Glutamatergic neuron (in vitro differentiated cells): ENCODE measurements at regions not wholly inside any gene's neighbourhood (a gene's known extent, or its start where the extent isn't known, plus 50 kb on each side); places are given as distances from the start of the nearest gene placed in this dataset.

Experiments
- DNase-seq: peaks from one replicate; pipeline ENCODE4 v3.0.0; 2022
- H3K27ac Mint-ChIP-seq: one replicate; pipeline ENCODE4 v1.8.0; 2020; ENCODE audit warnings: mild to moderate bottlenecking, mixed read lengths, inconsistent platforms; ENCODE audit not compliant: unreplicated experiment
- H3K27me3 Mint-ChIP-seq: one replicate; pipeline ENCODE4 v1.8.0; 2020; ENCODE audit warnings: mild to moderate bottlenecking, moderate library complexity, mixed read lengths, inconsistent platforms; ENCODE audit not compliant: unreplicated experiment
- H3K36me3 Mint-ChIP-seq: one replicate; pipeline ENCODE4 v1.8.0; 2020; ENCODE audit warnings: mild to moderate bottlenecking, mixed read lengths, inconsistent platforms; ENCODE audit not compliant: unreplicated experiment
- H3K4me1 Mint-ChIP-seq: one replicate; pipeline ENCODE4 v1.8.0; 2020; ENCODE audit warnings: mild to moderate bottlenecking, low read depth, mixed read lengths, inconsistent platforms; ENCODE audit not compliant: unreplicated experiment
- H3K4me3 Mint-ChIP-seq: one replicate; pipeline ENCODE4 v1.8.0; 2020; ENCODE audit warnings: mild to moderate bottlenecking, mixed read lengths, inconsistent platforms; ENCODE audit not compliant: unreplicated experiment
- H3K9me3 Mint-ChIP-seq: one replicate; pipeline ENCODE4 v1.8.0; 2020; ENCODE audit warnings: mild to moderate bottlenecking, moderate library complexity, mixed read lengths, inconsistent platforms; ENCODE audit not compliant: unreplicated experiment
- CTCF ChIP-seq: fragments of 200-600 bp; sonication (generic); IDR thresholded peaks from one replicate; pipeline ENCODE4 v1.5.0; 2021; ENCODE audit not compliant: partially characterized antibody, unreplicated experiment

DNA sequence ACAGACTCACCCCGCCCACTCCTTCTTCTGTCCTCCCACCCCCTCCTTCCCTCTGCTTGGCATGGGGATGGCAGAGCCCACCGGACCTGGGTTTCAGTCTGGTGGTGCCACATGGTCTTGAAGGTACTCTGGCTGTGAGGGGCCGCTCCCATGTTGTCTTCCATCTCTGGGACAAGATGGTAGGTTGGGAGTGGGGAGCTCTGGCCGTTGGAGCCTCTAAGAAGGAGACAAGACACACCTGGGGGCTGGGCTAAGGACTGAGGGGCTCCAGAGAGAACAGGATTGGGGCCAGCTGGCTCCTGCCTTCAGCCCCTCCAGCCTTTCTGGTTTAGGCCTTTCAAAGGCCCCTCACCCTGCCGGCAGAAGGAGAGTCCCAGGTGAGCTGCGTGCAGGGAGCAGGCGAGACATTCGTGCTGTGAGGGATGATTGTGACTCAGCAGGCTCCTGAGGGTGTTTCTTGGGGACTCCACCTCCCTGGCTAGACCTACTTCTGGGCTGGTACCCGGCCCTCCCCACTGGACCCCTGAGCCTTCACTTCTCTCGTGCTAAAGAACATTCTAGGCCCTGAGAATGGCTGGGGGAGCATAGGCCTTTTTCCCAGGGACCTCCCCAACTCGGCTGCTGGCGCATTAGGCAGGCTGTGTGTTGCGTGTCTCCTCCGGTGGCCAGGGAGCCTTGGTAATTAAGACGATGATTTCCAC, 128.2 kb upstream of the HAAO start:
- Mint-ChIP-seq H3K27ac (peak overlapping the region; percentile 72), H3K4me3 (no peak overlapping the region), H3K4me1 (peaks cover 31% of the 10 kb centered on the region), H3K36me3 (no peaks in the 10 kb centered on the region), H3K9me3 (peaks cover 9% of the 10 kb centered on the region), H3K27me3 (peaks cover 9% of the 10 kb centered on the region)
- TF ChIP-seq CTCF, result no peak
- DNase-seq, result no peak

GRCh38 chr2:42918671-42919318, 126.4 kb upstream of the HAAO start:
- Mint-ChIP-seq H3K36me3 (no peaks in the 10 kb centered on the region), H3K27ac (no peak overlapping the region), H3K27me3 (peaks cover 12% of the 10 kb centered on the region), H3K9me3 (peaks cover 6% of the 10 kb centered on the region), H3K4me1 (peaks cover 21% of the 10 kb centered on the region), H3K4me3 (no peak overlapping the region)
- no peak for DNase-seq
- TF ChIP-seq CTCF, result no peak

DNA sequence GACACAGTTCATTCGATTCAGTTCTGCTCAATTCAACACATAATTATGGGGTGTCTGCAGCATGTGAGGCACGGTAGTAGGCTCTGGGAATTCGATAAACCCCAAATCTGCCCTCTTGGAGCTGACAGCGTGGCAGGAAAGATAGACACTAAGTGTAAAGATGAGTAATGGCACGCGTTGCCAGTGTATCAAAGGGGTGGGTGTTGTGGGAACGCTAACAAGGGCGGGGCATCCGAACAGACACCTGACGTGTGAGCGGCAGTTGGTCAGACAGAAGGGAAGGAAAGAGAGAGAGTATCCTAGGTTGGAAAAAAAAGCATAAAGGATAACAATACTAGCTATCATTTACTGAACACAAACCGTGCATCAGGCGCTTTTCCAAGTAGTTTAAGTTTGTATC, 125.7 kb upstream of the HAAO start:
- no peak for TF ChIP-seq CTCF
- Mint-ChIP-seq H3K9me3 (peaks cover 6% of the 10 kb centered on the region), H3K4me1 (peaks cover 20% of the 10 kb centered on the region), H3K4me3 (no peak overlapping the region), H3K36me3 (no peaks in the 10 kb centered on the region), H3K27me3 (peaks cover 12% of the 10 kb centered on the region), H3K27ac (no peak overlapping the region)
- no peak for DNase-seq

- DNase-seq, result no peak
- Mint-ChIP-seq H3K36me3 (no peaks in the 10 kb centered on the region), H3K27ac (no peak overlapping the region), H3K9me3 (peaks cover 6% of the 10 kb centered on the region), H3K27me3 (peaks cover 12% of the 10 kb centered on the region), H3K4me3 (no peak overlapping the region), H3K4me1 (peaks cover 15% of the 10 kb centered on the region)
- TF ChIP-seq CTCF, result no peak
These were observed 125.1 kb upstream of the HAAO start for GRCh38 chr2:42917425-42917927.

DNA sequence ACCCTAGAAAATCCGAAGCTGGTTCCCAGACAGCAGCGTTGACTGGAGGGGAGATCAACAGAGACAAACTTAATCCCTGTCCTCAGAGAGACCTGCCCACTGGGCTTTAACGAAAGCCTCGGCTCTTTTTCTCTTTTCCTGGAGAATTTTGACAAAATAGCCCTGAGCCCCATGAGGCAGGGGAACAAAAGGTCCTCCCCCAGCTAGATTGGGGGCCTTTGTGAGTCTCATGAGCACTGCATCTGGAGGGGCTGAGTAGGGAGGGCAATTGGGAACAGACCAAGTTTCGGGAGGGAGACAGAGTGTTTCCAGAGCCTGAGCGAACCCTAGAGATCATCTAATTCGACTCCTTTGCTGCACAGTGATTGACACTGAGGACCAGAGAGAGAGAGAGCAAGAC, 123.9 kb upstream of the HAAO start:
- H3K9me3 Mint-ChIP-seq, result peaks cover 3% of the 10 kb centered on the region
- no peak for TF ChIP-seq CTCF
- peaks cover 9% of the 10 kb centered on the region for H3K27me3 Mint-ChIP-seq
- peaks cover 5% of the 10 kb centered on the region for H3K4me1 Mint-ChIP-seq
- no peak overlapping the region for H3K4me3 Mint-ChIP-seq
- H3K36me3 Mint-ChIP-seq, result no peaks in the 10 kb centered on the region
- H3K27ac Mint-ChIP-seq, result no peak overlapping the region
- no peak for DNase-seq
